CD4-positive, alpha-beta T cell treated with Interleukin-4 for 4 hours (primary cell): ENCODE measurements at regions not wholly inside any gene's neighbourhood (a gene's known extent, or its start where the extent isn't known, plus 50 kb on each side); places are given as distances from the start of the nearest gene placed in this dataset.

Experiments
- DNase-seq: peaks from one replicate; pipeline ENCODE4 v3.0.0-alpha.2; 2020

- DNase-seq = no peak
These were observed 411.7 kb downstream of the DMAC1 start for GRCh38 chr9:7387840-7388239.

- DNase-seq = no peak
These were observed 417.3 kb downstream of the DMAC1 start for GRCh38 chr9:7382304-7382703.

- DNase-seq = no peak
These were observed 422.1 kb downstream of the DMAC1 start for GRCh38 chr9:7377489-7377888.

- DNase-seq = no peak
These were observed 422.7 kb downstream of the DMAC1 start for GRCh38 chr9:7376833-7377232.

GRCh38 chr9:7376213-7376612 is 423.4 kb downstream of the DMAC1 start:
- DNase-seq = no peak

- DNase-seq = no peak
These were observed 424.5 kb downstream of the DMAC1 start for GRCh38 chr9:7375013-7375511.

GRCh38 chr9:7370988-7371387 is 428.6 kb downstream of the DMAC1 start:
- no peak for DNase-seq

GRCh38 chr9:7370381-7370780 is 429.2 kb downstream of the DMAC1 start:
- no peak for DNase-seq

- no peak for DNase-seq
These were observed 430.2 kb downstream of the DMAC1 start for GRCh38 chr9:7369384-7369821.

- no peak for DNase-seq
These were observed 430.9 kb downstream of the DMAC1 start for GRCh38 chr9:7368410-7369292.

- no peak for DNase-seq
These were observed 431.9 kb downstream of the DMAC1 start for GRCh38 chr9:7367726-7368125.

GRCh38 chr9:7366121-7366520 is 433.5 kb downstream of the DMAC1 start:
- no peak for DNase-seq

- DNase-seq = no peak
These were observed 435.7 kb downstream of the DMAC1 start for GRCh38 chr9:7363777-7364477.

GRCh38 chr9:7360513-7360912 is 439.1 kb downstream of the DMAC1 start:
- no peak for DNase-seq

- no peak for DNase-seq
These were observed 440.7 kb downstream of the DMAC1 start for GRCh38 chr9:7358876-7359275.

GRCh38 chr9:7354704-7355103 is 444.9 kb downstream of the DMAC1 start:
- DNase-seq = no peak

- DNase-seq = no peak
These were observed 450.9 kb downstream of the DMAC1 start for GRCh38 chr9:7348692-7349091.

- no peak for DNase-seq
These were observed 452.0 kb downstream of the DMAC1 start for GRCh38 chr9:7347556-7347955.

- DNase-seq = no peak
These were observed 453.4 kb downstream of the DMAC1 start for GRCh38 chr9:7346144-7346543.

- no peak for DNase-seq
These were observed 456.8 kb downstream of the DMAC1 start for GRCh38 chr9:7342736-7343135.

- no peak for DNase-seq
These were observed 457.3 kb downstream of the DMAC1 start for GRCh38 chr9:7342229-7342628.

- no peak for DNase-seq
These were observed 458.0 kb downstream of the DMAC1 start for GRCh38 chr9:7341571-7341970.

- no peak for DNase-seq
These were observed 459.1 kb downstream of the DMAC1 start for GRCh38 chr9:7340451-7340850.
